ENCODE measurements at regions not wholly inside any gene's neighbourhood (a gene's known extent, or its start where the extent isn't known, plus 50 kb on each side); places are given as distances from the start of the nearest gene placed in this dataset.

- no peak for DNase-seq (ENCODE audit: low spot score)
- in situ Hi-C loops (cut with MboI; ENCODE audit: low sequenced_read_pairs, unreplicated experiment), result no loop called here
- TF ChIP-seq, protein P1, sequence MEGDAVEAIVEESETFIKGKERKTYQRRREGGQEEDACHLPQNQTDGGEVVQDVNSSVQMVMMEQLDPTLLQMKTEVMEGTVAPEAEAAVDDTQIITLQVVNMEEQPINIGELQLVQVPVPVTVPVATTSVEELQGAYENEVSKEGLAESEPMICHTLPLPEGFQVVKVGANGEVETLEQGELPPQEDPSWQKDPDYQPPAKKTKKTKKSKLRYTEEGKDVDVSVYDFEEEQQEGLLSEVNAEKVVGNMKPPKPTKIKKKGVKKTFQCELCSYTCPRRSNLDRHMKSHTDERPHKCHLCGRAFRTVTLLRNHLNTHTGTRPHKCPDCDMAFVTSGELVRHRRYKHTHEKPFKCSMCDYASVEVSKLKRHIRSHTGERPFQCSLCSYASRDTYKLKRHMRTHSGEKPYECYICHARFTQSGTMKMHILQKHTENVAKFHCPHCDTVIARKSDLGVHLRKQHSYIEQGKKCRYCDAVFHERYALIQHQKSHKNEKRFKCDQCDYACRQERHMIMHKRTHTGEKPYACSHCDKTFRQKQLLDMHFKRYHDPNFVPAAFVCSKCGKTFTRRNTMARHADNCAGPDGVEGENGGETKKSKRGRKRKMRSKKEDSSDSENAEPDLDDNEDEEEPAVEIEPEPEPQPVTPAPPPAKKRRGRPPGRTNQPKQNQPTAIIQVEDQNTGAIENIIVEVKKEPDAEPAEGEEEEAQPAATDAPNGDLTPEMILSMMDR (IDR thresholded peaks at IDR 0.05; ENCODE audit: borderline replicate concordance, control extremely low read depth, extremely low read depth, insufficient read depth, missing control alignments), result no peak
Measured at GRCh38 chr4:14726877-14727361, 275.4 kb upstream of the CPEB2 start.

DNA sequence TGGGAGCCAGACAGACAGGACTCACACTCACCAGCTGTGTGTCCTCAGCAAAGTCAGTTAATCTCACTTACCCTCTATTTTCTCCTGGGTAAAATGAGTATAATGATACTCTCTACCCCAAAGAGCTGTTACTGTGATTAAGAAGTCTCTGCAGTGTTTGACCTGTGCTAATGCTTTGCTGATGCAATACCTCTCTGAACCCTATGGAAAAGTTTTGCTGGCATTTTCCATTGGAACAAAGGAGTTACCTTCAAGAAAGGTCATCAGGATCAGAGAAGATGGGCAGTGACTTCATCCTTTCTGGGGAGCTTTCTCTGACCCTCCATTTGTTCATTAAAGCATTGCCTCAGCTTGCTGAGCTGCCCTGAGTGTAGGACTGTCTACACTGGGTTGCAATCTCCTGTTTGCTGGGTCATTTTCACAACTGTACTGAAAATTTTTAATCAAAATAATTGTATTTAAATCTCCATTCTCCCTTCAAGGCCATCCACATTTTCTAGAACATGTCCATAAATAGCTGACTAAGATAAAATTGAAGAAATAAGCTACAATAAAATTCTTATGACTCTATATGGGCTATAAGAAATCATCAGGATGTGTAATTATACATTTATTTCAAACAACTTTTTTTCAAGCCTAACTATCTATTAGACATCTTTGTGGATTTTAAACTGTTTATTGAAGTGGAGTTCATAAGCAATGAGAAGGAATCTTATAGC lies 272.8 kb upstream of the CPEB2 start:
- TF ChIP-seq, protein P1 (IDR thresholded peaks at IDR 0.05; ENCODE audit: borderline replicate concordance, control extremely low read depth, extremely low read depth, insufficient read depth, missing control alignments), result no peak
- in situ Hi-C loops (cut with MboI; ENCODE audit: low sequenced_read_pairs, unreplicated experiment), result no loop called here
- DNase-seq (ENCODE audit: low spot score), result no peak

GRCh38 chr4:14742054-14742453 lies 260.2 kb upstream of the CPEB2 start:
- DNase-seq (ENCODE audit: low spot score), result no peak
- TF ChIP-seq, protein P1 (IDR thresholded peaks at IDR 0.05; ENCODE audit: borderline replicate concordance, control extremely low read depth, extremely low read depth, insufficient read depth, missing control alignments), result no peak
- in situ Hi-C loops (cut with MboI; ENCODE audit: low sequenced_read_pairs, unreplicated experiment), result no loop called here

- TF ChIP-seq, protein P1 (IDR thresholded peaks at IDR 0.05; ENCODE audit: borderline replicate concordance, control extremely low read depth, extremely low read depth, insufficient read depth, missing control alignments), result no peak
- in situ Hi-C loops (cut with MboI; ENCODE audit: low sequenced_read_pairs, unreplicated experiment), result no loop called here
- DNase-seq (ENCODE audit: low spot score), result no peak
Measured at GRCh38 chr4:14743172-14743571, 259.1 kb upstream of the CPEB2 start.

DNA sequence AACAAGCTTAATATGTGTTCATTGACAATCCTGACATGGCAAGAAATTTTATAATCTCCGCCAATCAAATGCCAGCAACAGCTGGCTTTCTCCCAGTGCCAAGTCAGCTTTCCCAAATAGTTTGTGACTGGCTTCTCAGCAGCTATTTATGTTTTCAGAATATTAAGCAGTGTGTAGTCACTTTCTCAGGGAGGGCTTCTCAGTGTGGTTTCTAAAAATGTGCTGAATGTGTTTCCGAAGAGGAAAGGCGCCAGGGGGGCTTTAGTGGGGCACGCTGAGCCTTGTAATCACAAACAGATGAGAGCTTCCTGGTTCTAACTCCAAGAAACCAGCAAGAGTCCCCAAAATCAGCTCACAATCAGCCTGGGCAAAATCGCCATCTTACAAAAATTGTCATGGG lies 258.7 kb upstream of the CPEB2 start:
- TF ChIP-seq, protein P1 (IDR thresholded peaks at IDR 0.05; ENCODE audit: borderline replicate concordance, control extremely low read depth, extremely low read depth, insufficient read depth, missing control alignments), result no peak
- in situ Hi-C loops (cut with MboI; ENCODE audit: low sequenced_read_pairs, unreplicated experiment), result no loop called here
- DNase-seq (ENCODE audit: low spot score), result no peak

DNA sequence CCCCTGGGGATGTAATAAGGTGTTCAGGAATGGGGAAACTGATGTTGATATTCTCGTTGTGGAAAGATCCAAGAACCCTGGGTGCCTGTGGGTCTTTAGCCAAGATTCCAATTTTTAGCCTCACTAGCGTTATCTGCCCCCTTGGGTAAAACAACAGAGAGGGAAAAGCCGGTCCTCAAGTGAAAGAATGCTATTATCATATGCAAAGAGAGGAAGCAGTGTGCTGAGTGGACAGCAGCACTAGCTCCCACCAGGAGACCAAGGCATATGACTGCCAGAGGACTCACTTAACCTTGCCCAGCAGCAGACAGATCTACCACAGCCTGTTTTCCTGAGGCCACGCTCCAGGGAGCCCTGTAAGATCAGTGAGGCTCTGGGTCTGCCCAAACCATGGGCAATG lies 257.9 kb upstream of the CPEB2 start:
- TF ChIP-seq, protein P1 (IDR thresholded peaks at IDR 0.05; ENCODE audit: borderline replicate concordance, control extremely low read depth, extremely low read depth, insufficient read depth, missing control alignments), result no peak
- no peak for DNase-seq (ENCODE audit: low spot score)
- in situ Hi-C loops (cut with MboI; ENCODE audit: low sequenced_read_pairs, unreplicated experiment), result no loop called here
